Motor neuron (in vitro differentiated cells): ENCODE measurements at regions not wholly inside any gene's neighbourhood (a gene's known extent, or its start where the extent isn't known, plus 50 kb on each side); places are given as distances from the start of the nearest gene placed in this dataset.

ENCODE experiments used
- ATAC-seq, 8 experiments: fragments of 200-7000 bp; cut with Tn5 transposase; replicated peaks in 6 of 8; 2 replicates each; pipeline ENCODE4 v1.8.0; 2021; ENCODE audit warnings: mild to moderate bottlenecking in 8 of 8, moderate library complexity in 8 of 8
- H3K27ac ChIP-seq, 2 donors: fragments of 250-450 bp; sonication (Bioruptor Pico); 2 replicates each; pipeline ENCODE4 v1.9.0; 2021; ENCODE audit warnings: antibody characterized with exemption in 2 of 2, mild to moderate bottlenecking in 2 of 2, moderate library complexity in 1 of 2
- H3K4me1 ChIP-seq, 2 donors: fragments of 250-450 bp; sonication (Bioruptor Pico); replicated peaks in 1 of 2; 2 replicates each; pipeline ENCODE4 v1.6.1; 2021; ENCODE audit warnings: antibody characterized with exemption in 2 of 2, mild to moderate bottlenecking in 2 of 2, moderate library complexity in 1 of 2
- H3K4me3 ChIP-seq, 5 donors: fragments of 250-450 bp; sonication (Bioruptor Pico); 2 replicates each; pipeline ENCODE4 v1.9.0; 2021; ENCODE audit warnings: antibody characterized with exemption in 5 of 5, mild to moderate bottlenecking in 5 of 5, moderate library complexity in 4 of 5
- WGBS, 10 experiments: fragments of 450-650 bp; shearing (Covaris generic); methylation state at CpG; one replicate each; pipeline ENCODE4 v1.0.0; 2022; 5-methylcytosine and 5-hydroxymethylcytosine counted together
- in situ Hi-C, 9 experiments: fragments of 400-800 bp; cut with MboI; loops; one replicate each; pipeline ENCODE4 v1.15.0; 2021; ENCODE audit warnings: low sequenced_read_pairs in 9 of 9, low pct_unique_long_range_greater_than_20kb in 2 of 9; ENCODE audit not compliant: unreplicated experiment in 9 of 9

- WGBS, 10 experiments, result 0 to 57% (median 0%) methylated on average over 1 to 2 of the region's 2 CpGs; no CpG with 5 or more reads in 1 of the 10 experiments
Measured at GRCh38 chr5:102554082-102554481, 55.3 kb upstream of the SLCO6A1 start.

GRCh38 chr5:102554728-102555127, 55.9 kb upstream of the SLCO6A1 start:
- in situ Hi-C loops, result no loop called here
- Histone ChIP-seq H3K4me3 (no peak overlapping the region), H3K4me1 (peaks cover 2 to 8% of the 10 kb centered on the region in 2 donors), H3K27ac (no peak overlapping the region)
- WGBS, 10 experiments, result 0 to 100% (median 88%) methylated on average over 1 of the region's 1 CpG; no CpG with 5 or more reads in 1 of the 10 experiments
- ATAC-seq, result peak in 2 of 8 experiments; percentile 57 to 72

More at GRCh38 chr5:102554082-102554481, 55.3 kb upstream of the SLCO6A1 start:
- Histone ChIP-seq H3K4me1 (peaks cover 2 to 8% of the 10 kb centered on the region in 2 donors), H3K27ac (no peak overlapping the region), H3K4me3 (no peak overlapping the region)
- in situ Hi-C loops, result no loop called here
- peak; percentile 28 to 95 (median 80) for ATAC-seq

GRCh38 chr5:102561894-102562760, 63.3 kb upstream of the SLCO6A1 start:
- in situ Hi-C loops, result no loop called here
- H3K4me3 ChIP-seq, result no peak overlapping the region
- no peak overlapping the region for H3K27ac ChIP-seq
- H3K4me1 ChIP-seq, result no peaks in the 10 kb centered on the region
- peak in 3 of 8 experiments; percentile 76 to 77 (median 76) for ATAC-seq
- 21 to 92% (median 49%) methylated on average over 4 to 8 of the region's 11 CpGs; no CpG with 5 or more reads in 1 of the 10 experiments for WGBS, 10 experiments

GRCh38 chr5:102570747-102571146, 71.9 kb upstream of the SLCO6A1 start:
- 18 to 89% (median 80%) methylated on average over 1 to 4 of the region's 4 CpGs for WGBS, 10 experiments
- H3K4me1 ChIP-seq, result no peaks in the 10 kb centered on the region
- ATAC-seq, result no peak
- in situ Hi-C loops, result no loop called here
- no peak overlapping the region for H3K4me3 ChIP-seq
- no peak overlapping the region for H3K27ac ChIP-seq

DNA sequence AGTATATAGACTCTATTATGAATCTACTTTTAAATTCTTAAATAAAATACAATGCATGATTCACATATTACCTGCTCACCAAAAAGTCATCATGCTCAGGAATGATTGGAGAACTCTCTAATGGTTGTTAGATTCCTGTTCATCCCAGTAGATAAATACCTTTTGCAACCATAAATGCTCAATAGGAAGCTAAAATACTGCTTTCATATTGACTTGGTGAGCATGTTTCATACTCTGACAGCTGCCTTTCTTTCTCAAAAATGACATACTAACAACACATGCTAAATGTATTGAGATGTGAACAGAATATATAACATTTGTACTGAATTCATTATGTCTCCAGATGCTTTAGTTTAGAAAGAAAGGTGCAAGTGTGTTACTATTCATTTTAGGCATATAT, 79.6 kb upstream of the SLCO6A1 start:
- in situ Hi-C loops, result loop anchor here in 3 of 9 experiments (25.0 kb wide), 3 partner anchors 209 to 559 kb away; no protein-coding TSS in a partner anchor
- no peak for ATAC-seq
- Histone ChIP-seq H3K27ac (no peak overlapping the region), H3K4me3 (no peak overlapping the region), H3K4me1 (no peaks in the 10 kb centered on the region)

DNA sequence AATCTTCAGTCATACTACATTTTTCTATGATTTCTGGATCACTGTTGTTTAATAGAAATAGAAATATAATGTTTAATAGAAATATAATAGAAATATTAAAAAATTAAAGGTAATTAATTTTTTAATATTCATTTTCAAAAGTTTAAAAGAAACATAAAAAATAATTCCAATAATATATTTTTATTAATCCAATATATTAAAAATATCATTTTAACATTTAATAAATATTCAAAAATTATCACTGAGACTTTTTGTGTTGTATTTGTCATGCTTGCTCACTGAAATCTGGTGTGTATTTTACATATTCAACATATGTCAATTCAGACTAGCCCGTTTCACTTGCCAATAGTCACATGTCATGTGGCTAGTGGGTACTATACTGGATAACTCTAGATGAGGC, 80.6 kb upstream of the SLCO6A1 start:
- 0 to 100% (median 79%) methylated on average over 1 of the region's 1 CpG for WGBS, 10 experiments
- Histone ChIP-seq H3K4me1 (no peaks in the 10 kb centered on the region), H3K4me3 (no peak overlapping the region), H3K27ac (no peak overlapping the region)
- in situ Hi-C loops, result loop anchor here in 3 of 9 experiments (25.0 kb wide), 3 partner anchors 208 to 558 kb away; no protein-coding TSS in a partner anchor
- ATAC-seq, result no peak

DNA sequence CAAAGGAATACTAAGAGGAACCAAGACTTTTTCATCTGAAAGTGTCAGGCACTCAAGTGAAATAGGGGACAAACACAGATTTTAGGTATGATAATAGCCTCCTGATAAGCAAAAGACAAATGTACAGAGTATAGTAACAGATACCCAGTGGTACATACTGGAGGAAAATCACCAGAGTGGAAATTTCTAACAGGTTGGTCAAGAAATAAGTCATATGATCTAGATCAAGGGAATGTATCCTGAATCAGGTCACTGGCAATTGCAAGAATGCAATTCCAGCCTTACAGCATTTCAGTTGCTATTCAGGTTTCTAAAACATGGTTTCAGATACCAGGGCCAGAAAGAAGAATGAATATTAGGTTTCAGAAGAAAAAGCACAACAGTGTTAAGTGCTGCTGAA, 82.2 kb upstream of the SLCO6A1 start:
- Histone ChIP-seq H3K4me3 (no peak overlapping the region), H3K27ac (no peak overlapping the region), H3K4me1 (peaks cover 0 to 9% of the 10 kb centered on the region in 2 donors)
- in situ Hi-C loops, result loop anchor here in 3 of 9 experiments (25.0 kb wide), 3 partner anchors 206 to 556 kb away; no protein-coding TSS in a partner anchor
- ATAC-seq, result no peak

- Histone ChIP-seq H3K27ac (no peak overlapping the region), H3K4me1 (peaks cover 0 to 9% of the 10 kb centered on the region in 2 donors), H3K4me3 (no peak overlapping the region)
- 14 to 100% (median 73%) methylated on average over 1 to 3 of the region's 3 CpGs; no CpG with 5 or more reads in 1 of the 10 experiments for WGBS, 10 experiments
- ATAC-seq, result no peak
- in situ Hi-C loops, result loop anchor here in 3 of 9 experiments (25.0 kb wide), 3 partner anchors 205 to 555 kb away; no protein-coding TSS in a partner anchor
Measured at GRCh38 chr5:102582696-102583095, 83.9 kb upstream of the SLCO6A1 start.

DNA sequence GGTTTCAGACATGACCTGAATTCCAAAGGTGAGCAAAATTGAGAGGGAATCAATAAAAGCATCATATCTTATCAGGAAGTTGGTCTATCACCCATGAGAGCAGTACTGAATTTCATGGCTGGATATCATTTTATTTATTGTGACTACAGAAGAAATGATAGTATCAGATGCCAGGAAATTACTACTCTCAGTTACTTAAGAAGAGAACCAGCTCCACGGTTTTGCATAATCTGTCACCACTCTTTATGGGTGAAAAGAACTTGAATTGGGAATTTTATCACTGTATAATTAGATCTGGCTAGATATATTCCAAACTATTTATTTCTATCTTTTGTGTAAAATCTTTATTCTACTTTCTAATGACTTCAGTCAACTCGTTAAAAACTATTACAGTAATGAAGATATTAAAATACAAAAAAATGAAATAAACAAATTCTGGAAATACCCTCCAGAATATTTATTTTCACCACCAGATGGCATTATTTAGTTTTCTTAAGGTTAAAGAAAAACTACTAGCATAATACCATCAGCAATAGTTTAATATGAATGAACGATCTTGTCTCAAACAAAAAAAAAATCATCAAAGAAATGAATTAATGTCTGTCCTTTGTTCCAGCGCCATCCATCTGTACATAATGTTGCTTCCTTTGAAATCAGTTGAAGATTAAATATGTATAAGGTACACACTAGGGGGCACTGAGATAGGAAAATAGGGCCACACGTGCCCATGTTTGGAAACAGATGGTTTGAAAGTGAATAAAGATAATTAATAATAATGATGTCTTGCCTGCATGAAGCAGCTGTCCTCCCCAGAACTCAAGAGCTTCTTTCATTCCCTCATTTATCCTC, 84.7 kb upstream of the SLCO6A1 start:
- Histone ChIP-seq H3K27ac (no peak overlapping the region), H3K4me3 (no peak overlapping the region), H3K4me1 (peaks cover 0 to 9% of the 10 kb centered on the region in 2 donors)
- peak in 5 of 8 experiments; percentile 27 to 65 (median 57) for ATAC-seq
- in situ Hi-C loops, result loop anchor here in 3 of 9 experiments (25.0 kb wide), 3 partner anchors 204 to 554 kb away; no protein-coding TSS in a partner anchor
- 0 to 35% (median 12%) methylated on average over 2 to 5 of the region's 5 CpGs for WGBS, 10 experiments

- H3K27ac ChIP-seq, result no peak overlapping the region
- no peak for ATAC-seq
- 0 to 92% (median 58%) methylated on average over 1 to 2 of the region's 2 CpGs for whole genome bisulfite sequencing, 10 experiments
- in situ Hi-C loops, result loop anchor here in 3 of 9 experiments (25.0 kb wide), 3 partner anchors 198 to 548 kb away; no protein-coding TSS in a partner anchor
- peaks cover 0 to 14% of the 10 kb centered on the region in 2 donors for H3K4me1 ChIP-seq
- no peak overlapping the region for H3K4me3 ChIP-seq
Measured at GRCh38 chr5:102589661-102590060, 90.9 kb upstream of the SLCO6A1 start.

DNA sequence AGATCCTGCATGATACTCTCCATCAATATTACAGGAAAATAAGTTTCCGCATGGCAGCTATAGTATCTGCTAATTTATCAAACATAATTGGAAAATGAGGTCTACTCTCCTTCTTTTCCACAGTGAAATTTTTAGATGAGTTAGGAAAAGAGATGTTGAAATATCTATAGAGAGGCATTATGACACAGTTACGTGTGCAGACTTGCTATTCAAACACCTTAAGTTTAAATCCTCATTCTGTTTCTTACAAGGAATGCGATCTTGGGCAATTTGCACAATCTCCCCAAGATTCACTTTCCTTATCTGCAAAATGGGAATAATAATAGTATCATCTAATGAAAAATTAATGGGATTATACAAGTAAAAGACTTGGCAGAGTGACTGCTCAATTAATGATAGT, 91.7 kb upstream of the SLCO6A1 start:
- in situ Hi-C loops, result loop anchor here in 3 of 9 experiments (25.0 kb wide), 3 partner anchors 197 to 547 kb away; no protein-coding TSS in a partner anchor
- Histone ChIP-seq H3K4me3 (no peak overlapping the region), H3K27ac (no peak overlapping the region), H3K4me1 (peaks cover 0 to 6% of the 10 kb centered on the region in 2 donors)
- ATAC-seq, result no peak
- 67 to 97% (median 89%) methylated on average over 2 to 3 of the region's 3 CpGs; no CpG with 5 or more reads in 1 of the 10 experiments for WGBS, 10 experiments

DNA sequence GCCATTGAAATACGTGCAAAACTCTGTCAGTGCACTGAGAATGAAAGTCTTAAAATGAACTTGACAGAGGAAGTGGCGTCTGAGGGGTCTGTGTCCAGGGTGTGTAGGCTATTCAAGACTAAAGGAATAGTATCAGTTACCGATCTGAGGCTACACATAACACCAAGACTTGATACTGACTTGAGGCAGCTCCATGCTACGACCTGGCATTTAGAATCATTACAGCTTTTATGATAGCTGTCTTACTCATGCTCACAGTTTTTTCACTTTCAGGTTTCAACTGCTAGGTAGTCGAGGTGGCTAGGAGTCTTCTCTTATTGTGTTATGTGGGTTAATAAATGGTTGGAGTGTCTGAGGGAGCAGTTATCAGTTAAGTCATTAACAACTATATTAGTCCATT, 92.8 kb upstream of the SLCO6A1 start:
- 0 to 84% (median 63%) methylated on average over 1 to 5 of the region's 5 CpGs for WGBS, 10 experiments
- in situ Hi-C loops, result loop anchor here in 3 of 9 experiments (25.0 kb wide), 3 partner anchors 196 to 546 kb away; no protein-coding TSS in a partner anchor
- Histone ChIP-seq H3K4me3 (no peak overlapping the region), H3K27ac (no peak overlapping the region), H3K4me1 (peaks cover 0 to 5% of the 10 kb centered on the region in 2 donors)
- no peak for ATAC-seq
